NCI-H345 treated with DMSO at 0.1 percent for 48 hours (cell line): ENCODE measurements at regions not wholly inside any gene's neighbourhood (a gene's known extent, or its start where the extent isn't known, plus 50 kb on each side); places are given as distances from the start of the nearest gene placed in this dataset.

Experiments
- DNase-seq: peaks from one replicate; lab custom pipeline; 2025; ENCODE audit not compliant: unreplicated experiment; lab: John Stamatoyannopoulos, UW

GRCh38 chr21:19566975-19567374 is 1163.4 kb upstream of the TMPRSS15 start:
- DNase-seq, result no peak

DNA sequence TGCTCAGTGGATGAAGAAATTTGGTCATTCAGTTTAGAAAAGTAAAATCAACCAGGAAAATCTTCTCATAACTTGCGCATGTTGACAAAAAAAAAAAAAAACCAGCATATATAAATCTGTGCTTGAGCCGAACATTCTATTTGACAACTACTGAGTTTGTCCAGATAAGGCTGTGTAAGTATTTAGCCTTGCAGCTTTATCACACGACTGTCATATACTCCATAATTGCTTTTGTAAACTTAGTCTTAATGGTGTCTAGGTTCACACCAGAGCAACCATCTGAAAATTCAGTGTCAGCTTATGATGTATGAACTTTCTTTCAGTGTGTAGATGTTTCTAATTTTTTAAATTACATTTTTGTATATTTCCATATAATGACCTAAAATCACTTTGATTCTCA is 1173.8 kb upstream of the TMPRSS15 start:
- DNase-seq, result no peak

DNA sequence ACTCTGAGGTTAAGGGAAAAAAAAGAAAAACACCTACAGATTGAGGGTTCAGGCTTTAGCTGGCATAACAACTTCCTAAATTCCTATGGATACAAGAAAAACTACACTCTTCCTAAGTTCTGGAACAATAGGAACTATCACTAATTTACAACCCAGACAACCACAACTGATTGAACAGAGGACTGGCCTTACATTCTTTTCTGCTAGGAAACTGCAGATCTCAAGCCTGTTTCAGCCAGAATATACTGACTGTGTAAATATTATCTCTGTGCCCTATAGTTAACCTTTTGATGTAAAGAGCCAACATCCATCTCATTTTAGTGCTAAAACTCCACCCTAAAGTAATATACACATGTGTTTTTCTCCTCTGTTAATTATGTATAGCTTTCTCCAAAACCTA is 1186.5 kb upstream of the TMPRSS15 start:
- no peak for DNase-seq

DNA sequence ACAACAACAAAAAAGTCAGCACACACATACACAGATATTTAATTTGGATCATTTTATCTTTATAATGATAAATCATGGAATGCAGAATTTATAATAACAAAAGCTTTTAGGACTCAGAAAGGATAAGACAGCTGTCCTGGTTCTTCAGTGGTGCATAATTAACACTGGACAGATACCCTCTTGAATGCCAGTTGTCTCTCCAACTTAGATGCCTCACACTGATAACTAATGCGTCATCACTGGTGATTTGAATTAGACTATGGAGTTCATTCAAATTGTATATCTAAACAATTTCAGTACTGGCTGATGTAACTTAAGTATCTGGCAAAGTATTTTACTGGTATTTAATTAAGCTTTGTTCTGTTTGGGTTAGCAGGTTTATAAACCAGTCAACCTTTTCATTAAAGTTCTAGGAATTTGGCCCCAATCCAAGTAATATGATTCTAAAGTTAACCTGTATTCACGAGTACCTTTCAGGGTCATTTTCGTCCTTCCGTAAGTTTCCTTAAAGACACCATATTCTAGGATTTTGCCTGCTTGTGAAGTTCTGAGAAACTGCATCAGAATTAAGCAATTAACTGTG is 1199.5 kb upstream of the TMPRSS15 start:
- no peak for DNase-seq

GRCh38 chr21:19608101-19608621 is 1204.6 kb upstream of the TMPRSS15 start:
- no peak for DNase-seq

DNA sequence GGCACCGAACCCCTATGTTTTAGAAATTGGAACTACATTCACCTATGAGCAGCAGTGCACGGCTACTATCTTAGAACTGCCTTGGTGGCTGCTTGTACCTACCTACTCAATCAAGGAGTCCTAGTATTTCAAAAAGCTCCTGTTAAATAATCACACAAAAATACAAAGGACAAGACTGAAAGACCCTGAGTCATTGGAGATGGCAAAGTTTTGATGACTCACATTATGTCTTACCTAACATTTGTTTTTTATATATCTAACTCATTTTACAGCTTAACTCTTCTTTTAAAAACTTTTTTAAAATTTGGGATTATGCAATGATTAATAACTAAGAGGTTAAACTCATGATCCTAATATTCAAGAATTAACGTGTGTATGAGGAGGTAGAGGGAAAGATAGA is 1206.0 kb upstream of the TMPRSS15 start:
- no peak for DNase-seq

DNA sequence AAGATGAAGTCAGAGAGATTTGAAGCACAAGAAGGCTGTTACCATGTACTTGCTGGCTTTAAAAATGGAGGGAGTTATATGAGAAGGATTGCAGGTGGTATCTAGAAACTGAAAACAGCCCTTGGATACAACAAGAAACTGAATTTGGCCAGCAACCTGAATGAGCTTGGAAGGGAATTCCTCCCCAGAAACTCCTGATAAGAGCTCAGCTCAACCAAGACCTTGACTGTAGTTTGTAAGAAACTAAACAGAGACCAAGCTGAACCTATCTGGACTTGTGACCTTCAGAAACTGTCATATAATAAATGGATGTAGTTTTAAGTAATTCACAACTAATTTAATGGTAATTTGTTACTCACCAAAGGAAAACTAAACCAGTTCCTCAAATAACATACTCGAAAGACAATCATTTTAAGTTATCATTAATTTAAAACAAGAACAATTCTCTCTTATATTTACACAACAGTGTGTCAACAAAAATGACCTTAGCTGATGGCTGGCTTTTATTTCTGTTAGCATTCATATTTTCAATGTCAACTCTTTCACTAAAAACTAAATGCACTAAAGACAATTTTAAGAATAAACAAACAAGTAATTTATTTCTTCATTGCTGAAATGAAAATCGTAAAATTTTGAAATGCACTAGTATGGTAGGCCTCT is 1218.4 kb upstream of the TMPRSS15 start:
- no peak for DNase-seq

GRCh38 chr21:19640964-19641363 is 1237.4 kb upstream of the TMPRSS15 start:
- DNase-seq, result no peak

- DNase-seq, result no peak
Observed at GRCh38 chr21:19648391-19648790, 1244.8 kb upstream of the TMPRSS15 start.

GRCh38 chr21:19683492-19683891 is 1279.9 kb upstream of the TMPRSS15 start:
- no peak for DNase-seq

DNA sequence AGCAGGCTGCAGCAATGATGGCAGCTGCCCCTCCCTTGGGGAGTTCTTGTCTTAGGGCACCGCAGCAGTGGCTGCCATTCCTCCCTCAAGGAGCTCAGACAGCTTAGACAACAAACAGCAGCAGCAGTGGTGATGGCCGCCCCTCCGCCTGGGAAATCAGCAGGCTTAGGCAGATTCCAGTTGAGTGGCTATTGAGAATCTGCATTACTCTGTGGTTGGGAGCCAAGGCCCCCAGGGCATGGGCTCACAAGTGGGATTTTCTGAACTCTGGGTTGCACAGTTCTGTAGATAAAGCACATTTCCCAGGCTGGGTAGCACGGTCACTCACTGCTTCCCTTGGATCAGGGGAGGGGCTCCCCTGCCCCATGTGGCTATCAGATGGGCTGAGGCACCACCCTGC is 1280.7 kb upstream of the TMPRSS15 start:
- no peak for DNase-seq

GRCh38 chr21:19692231-19692630 is 1288.6 kb upstream of the TMPRSS15 start:
- no peak for DNase-seq

GRCh38 chr21:19695796-19696195 is 1292.2 kb upstream of the TMPRSS15 start:
- DNase-seq, result no peak

DNA sequence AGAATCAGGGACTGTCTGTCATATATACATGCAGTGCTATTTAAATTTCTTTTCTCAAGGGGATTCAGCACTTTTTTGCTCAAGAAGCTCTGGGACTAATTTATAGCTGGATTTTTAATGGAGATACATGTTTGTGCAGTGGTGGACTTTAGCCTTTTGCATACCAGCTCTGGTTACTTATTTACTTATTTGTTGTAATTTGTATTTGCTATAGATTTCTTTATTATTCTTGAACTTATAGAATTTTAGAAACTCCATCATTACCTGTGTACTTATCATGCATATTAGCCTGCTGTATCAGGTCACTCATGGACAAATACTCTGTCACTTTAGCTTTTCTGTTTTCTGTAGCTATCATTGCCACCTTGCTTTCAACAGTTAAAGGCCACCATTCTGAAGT is 1296.9 kb upstream of the TMPRSS15 start:
- DNase-seq, result no peak

DNA sequence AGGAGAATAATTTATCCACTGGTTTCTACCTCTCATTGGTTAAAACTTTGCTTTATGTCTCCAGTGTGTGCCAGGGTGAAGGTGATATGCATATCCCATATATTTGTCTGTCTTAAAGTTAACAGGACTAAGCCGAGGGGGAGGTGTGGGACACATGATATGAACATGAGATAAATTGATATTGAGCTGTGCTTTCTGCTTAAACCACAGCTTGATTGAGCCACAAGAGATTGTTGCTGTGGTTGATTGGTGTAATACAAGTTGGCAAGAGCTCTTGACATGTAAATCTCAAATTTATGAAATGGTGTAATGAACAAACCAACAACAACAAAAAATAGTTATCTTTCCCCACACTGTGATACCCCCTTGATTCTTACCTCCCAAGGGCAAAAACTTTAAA is 1295.5 kb upstream of the NCAM2 start:
- no peak for DNase-seq

DNA sequence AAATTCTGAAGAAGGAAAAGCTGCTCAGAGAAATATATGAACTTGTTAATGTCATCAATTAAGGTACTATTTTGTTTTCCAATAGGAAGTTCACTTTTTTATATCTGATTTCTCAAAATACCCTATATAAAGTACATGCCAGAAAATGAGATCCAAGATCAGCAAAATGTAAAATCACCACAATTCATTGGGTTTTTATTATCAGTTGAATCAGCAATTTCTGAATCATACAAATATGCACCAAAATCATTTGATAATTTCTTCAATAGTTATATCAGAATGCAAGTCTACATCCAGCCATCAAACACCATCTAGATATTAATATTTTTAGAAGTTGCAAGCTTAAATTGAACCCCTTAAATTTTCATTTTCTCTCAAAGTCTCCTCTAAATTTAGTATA is 1293.4 kb upstream of the NCAM2 start:
- no peak for DNase-seq

- no peak for DNase-seq
Observed at GRCh38 chr21:19712441-19712840, 1285.8 kb upstream of the NCAM2 start.

DNA sequence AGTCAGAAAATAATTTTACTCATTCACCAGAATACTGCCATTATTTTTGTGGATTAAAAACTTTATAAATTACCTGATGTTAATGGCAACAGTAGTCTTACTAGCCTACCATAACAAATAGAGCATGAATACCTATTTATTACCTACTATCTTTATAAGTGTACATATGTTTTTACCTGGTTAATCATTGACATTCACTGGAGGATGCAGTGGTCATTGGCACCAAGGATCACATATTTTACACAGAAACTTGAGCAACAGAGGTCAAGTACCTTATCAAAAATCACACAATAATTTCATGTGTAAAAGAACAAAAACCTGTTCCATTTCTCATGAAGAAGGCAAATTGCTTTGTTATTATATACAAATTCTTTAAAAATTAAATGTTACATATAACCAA is 1284.9 kb upstream of the NCAM2 start:
- DNase-seq, result no peak

DNA sequence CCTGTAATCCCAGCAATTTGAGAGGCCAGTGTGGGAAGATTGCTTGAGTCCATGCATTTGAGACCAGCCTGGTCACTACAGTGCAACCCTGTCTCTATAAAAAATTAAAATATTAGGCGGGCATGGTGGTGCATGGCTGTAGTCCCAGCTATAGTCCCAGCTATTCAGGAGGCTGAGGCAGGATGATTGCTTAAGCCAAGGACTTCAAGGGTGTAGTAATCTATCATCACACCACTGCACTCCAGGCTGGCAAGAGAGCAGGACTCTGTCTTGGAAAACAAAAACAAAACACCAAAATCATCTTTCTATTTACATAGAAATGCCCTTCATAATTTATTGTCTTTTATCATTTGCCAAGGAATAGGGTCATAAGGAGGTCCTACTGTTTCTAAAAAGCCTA is 1274.1 kb upstream of the NCAM2 start:
- no peak for DNase-seq

GRCh38 chr21:19731251-19731650 is 1267.0 kb upstream of the NCAM2 start:
- no peak for DNase-seq

- no peak for DNase-seq
Observed at GRCh38 chr21:19759836-19760235, 1238.4 kb upstream of the NCAM2 start.

DNA sequence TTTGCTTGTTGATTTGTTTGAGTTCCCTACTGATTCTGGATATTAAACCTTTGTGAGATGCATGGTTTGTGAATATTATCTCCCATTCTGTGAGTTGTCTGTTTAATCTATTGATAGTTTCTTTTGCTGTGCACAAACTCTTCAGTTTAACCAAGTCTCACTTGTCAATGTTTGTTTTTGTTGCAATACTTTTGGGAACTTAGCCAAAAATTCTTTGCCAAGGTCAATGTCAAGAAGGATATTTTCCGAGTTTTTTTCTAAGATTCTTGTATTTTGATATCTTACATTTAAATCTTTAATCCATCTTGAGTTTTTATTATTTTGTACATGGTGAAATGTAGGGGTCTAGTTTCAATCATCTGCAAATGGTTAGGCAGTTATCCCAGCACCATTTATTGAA is 1230.7 kb upstream of the NCAM2 start:
- no peak for DNase-seq

- DNase-seq, result no peak
Observed at GRCh38 chr21:19771881-19772280, 1226.3 kb upstream of the NCAM2 start.
